Neural cell (in vitro differentiated cells): ENCODE measurements at regions not wholly inside any gene's neighbourhood (a gene's known extent, or its start where the extent isn't known, plus 50 kb on each side); places are given as distances from the start of the nearest gene placed in this dataset.

ENCODE experiments used
- H2AFZ ChIP-seq: fragments of 200-600, 300-800 bp; sonication (generic), shearing (Covaris generic); 2 replicates; pipeline ENCODE4 v1.6.0; 2014; ENCODE audit warnings: low read depth, mild to moderate bottlenecking, antibody characterized with exemption, low read length, moderate library complexity
- H3F3A ChIP-seq: fragments of 200-600 bp; shearing (Covaris generic); 2 replicates; pipeline ENCODE4 v1.6.1; 2016; ENCODE audit warnings: mild to moderate bottlenecking, moderate library complexity, mixed read lengths, antibody characterized with exemption, low read length; ENCODE audit not compliant: insufficient read depth, poor library complexity, severe bottlenecking
- H3K27ac ChIP-seq: fragments of 200-600, 300-800 bp; sonication (generic), shearing (Covaris generic); 2 replicates; pipeline ENCODE4 v1.5.1; 2014; ENCODE audit warnings: mild to moderate bottlenecking, low read length, moderate library complexity
- H3K27me3 ChIP-seq: fragments of 300-800, 200-600 bp; sonication (generic), shearing (Covaris generic); 2 replicates; pipeline ENCODE4 v1.6.0; 2014; ENCODE audit warnings: mild to moderate bottlenecking, low read depth, low read length, moderate library complexity; ENCODE audit not compliant: insufficient read depth
- H3K36me3 ChIP-seq: fragments of 300-800, 200-600 bp; sonication (generic), shearing (Covaris generic); 2 replicates; pipeline ENCODE4 v1.5.1; 2014; ENCODE audit warnings: mild to moderate bottlenecking, antibody characterized with exemption, low read length, moderate library complexity; ENCODE audit not compliant: insufficient read depth
- H3K4me2 ChIP-seq: fragments of 300-800, 200-600 bp; sonication (generic), shearing (Covaris generic); 2 replicates; pipeline ENCODE4 v1.6.0; 2014; ENCODE audit warnings: mild to moderate bottlenecking, low read length
- H3K4me3 ChIP-seq: fragments of 300-800, 200-600 bp; sonication (generic), shearing (Covaris generic); 2 replicates; pipeline ENCODE4 v1.5.1; 2014; ENCODE audit warnings: mild to moderate bottlenecking, low read length, moderate library complexity
- H3K79me2 ChIP-seq: fragments of 200-600 bp; shearing (Covaris generic); replicated peaks from 2 replicates; pipeline ENCODE4 v1.6.0; 2014; ENCODE audit warnings: mild to moderate bottlenecking, low read length, moderate library complexity; ENCODE audit not compliant: insufficient read depth
- H3K9ac ChIP-seq: fragments of 300-800, 200-600 bp; sonication (generic), shearing (Covaris generic); 2 replicates; pipeline ENCODE4 v1.6.1; 2016; ENCODE audit warnings: mild to moderate bottlenecking, low read length, mixed read lengths
- H3K9me2 ChIP-seq: fragments of 200-600 bp; shearing (Covaris generic); 2 replicates; pipeline ENCODE4 v1.6.1; 2016; ENCODE audit warnings: mild to moderate bottlenecking, low read length, mixed read lengths; ENCODE audit not compliant: insufficient read depth
- H3K9me3 ChIP-seq: fragments of 200-600, 300-800 bp; sonication (generic), shearing (Covaris generic); 2 replicates; pipeline ENCODE4 v1.6.1; 2016; ENCODE audit warnings: mild to moderate bottlenecking, mixed run types, low read length, moderate library complexity, mixed read lengths
- H4K20me1 ChIP-seq: fragments of 200-600 bp; shearing (Covaris generic); 2 replicates; pipeline ENCODE4 v1.6.1; 2016; ENCODE audit warnings: mild to moderate bottlenecking, mixed run types; ENCODE audit not compliant: insufficient read depth
- EP300 ChIP-seq: fragments of 450-650 bp; conservative IDR thresholded peaks from 2 replicates; pipeline ENCODE4 v1.6.1; 2014; ENCODE audit warnings: antibody characterized with exemption, mild to moderate bottlenecking, moderate library complexity; ENCODE audit not compliant: poor library complexity, severe bottlenecking
- EZH2 ChIP-seq: fragments of 200-600, 300-800 bp; shearing (Covaris generic), sonication (generic); IDR thresholded peaks from 2 replicates; pipeline ENCODE4 v1.6.1; 2014; ENCODE audit warnings: antibody characterized with exemption, low read length, borderline replicate concordance, mild to moderate bottlenecking; ENCODE audit not compliant: insufficient read depth, poor library complexity, severe bottlenecking
- MXI1 ChIP-seq: fragments of 450-650 bp; conservative IDR thresholded peaks from 2 replicates; pipeline ENCODE4 v1.6.1; 2014; ENCODE audit warnings: antibody characterized with exemption, mild to moderate bottlenecking; ENCODE audit not compliant: poor library complexity, severe bottlenecking
- POLR2AphosphoS5 ChIP-seq: IDR thresholded peaks from 2 replicates; pipeline ENCODE4 v1.6.1; 2012
- RAD21 ChIP-seq: fragments of 450-650 bp; conservative IDR thresholded peaks from 2 replicates; pipeline ENCODE4 v1.6.1; 2014; ENCODE audit warnings: antibody characterized with exemption, mild to moderate bottlenecking, moderate library complexity
- SMC3 ChIP-seq: fragments of 450-650 bp; conservative IDR thresholded peaks from 2 replicates; pipeline ENCODE4 v1.6.1; 2014; ENCODE audit warnings: antibody characterized with exemption, mild to moderate bottlenecking, moderate library complexity; ENCODE audit not compliant: poor library complexity
- TAF1 ChIP-seq: IDR thresholded peaks from 2 replicates; pipeline ENCODE4 v1.6.1; 2012; ENCODE audit warnings: low read depth
- TF ChIP-seq, protein P1 (sequence below): fragments of 450-650 bp; IDR thresholded peaks from 2 replicates; pipeline ENCODE4 v1.5.1; 2014; ENCODE audit warnings: antibody characterized with exemption, mild to moderate bottlenecking, moderate library complexity; ENCODE audit not compliant: poor library complexity, severe bottlenecking
- TF ChIP-seq, protein P2 (sequence below): IDR thresholded peaks from 2 replicates; pipeline ENCODE4 v1.6.1; 2012; ENCODE audit warnings: borderline replicate concordance

DNA sequence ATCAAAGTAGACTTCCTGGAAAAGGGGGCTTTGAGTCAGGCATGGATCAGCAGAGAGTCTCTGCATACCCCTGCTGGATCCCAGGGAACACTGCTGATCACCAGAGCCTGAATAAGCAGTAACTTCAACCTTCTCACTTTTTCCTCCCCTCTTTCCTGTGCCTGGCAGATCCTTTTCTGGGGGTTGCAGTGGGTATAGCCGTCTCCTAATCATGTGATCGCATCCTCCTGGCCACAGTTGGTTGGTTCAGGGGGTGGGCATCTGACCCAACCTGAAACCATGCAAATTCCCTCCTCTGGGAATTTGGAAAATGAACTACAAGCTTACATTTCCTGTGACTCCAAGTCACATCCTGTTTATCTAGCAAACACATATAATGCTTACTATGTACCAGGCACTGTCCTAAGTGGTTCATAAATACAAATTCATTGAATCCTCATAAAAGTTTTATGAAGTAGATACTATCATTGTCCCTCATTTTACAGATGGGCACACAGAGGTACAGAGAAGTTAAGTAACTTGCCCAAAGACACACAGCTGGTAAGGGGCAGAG lies 120.3 kb downstream of the AXIN2 start:
- Histone ChIP-seq H3K36me3 (no peaks in the 10 kb centered on the region), H3K27ac (no peak overlapping the region), H3F3A (no peaks in the 10 kb centered on the region), H3K79me2 (no peaks in the 10 kb centered on the region), H3K27me3 (no peaks in the 10 kb centered on the region), H2AFZ (no peak overlapping the region), H3K9ac (no peak overlapping the region), H3K9me2 (no peaks in the 10 kb centered on the region), H3K4me2 (no peak overlapping the region), H3K4me3 (no peak overlapping the region), H4K20me1 (no peaks in the 10 kb centered on the region), H3K9me3 (no peaks in the 10 kb centered on the region)
- TF ChIP-seq, protein P1, sequence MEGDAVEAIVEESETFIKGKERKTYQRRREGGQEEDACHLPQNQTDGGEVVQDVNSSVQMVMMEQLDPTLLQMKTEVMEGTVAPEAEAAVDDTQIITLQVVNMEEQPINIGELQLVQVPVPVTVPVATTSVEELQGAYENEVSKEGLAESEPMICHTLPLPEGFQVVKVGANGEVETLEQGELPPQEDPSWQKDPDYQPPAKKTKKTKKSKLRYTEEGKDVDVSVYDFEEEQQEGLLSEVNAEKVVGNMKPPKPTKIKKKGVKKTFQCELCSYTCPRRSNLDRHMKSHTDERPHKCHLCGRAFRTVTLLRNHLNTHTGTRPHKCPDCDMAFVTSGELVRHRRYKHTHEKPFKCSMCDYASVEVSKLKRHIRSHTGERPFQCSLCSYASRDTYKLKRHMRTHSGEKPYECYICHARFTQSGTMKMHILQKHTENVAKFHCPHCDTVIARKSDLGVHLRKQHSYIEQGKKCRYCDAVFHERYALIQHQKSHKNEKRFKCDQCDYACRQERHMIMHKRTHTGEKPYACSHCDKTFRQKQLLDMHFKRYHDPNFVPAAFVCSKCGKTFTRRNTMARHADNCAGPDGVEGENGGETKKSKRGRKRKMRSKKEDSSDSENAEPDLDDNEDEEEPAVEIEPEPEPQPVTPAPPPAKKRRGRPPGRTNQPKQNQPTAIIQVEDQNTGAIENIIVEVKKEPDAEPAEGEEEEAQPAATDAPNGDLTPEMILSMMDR = no peak
- no peak for TF ChIP-seq POLR2AphosphoS5
- no peak for TF ChIP-seq EZH2
- TF ChIP-seq, protein P2, sequence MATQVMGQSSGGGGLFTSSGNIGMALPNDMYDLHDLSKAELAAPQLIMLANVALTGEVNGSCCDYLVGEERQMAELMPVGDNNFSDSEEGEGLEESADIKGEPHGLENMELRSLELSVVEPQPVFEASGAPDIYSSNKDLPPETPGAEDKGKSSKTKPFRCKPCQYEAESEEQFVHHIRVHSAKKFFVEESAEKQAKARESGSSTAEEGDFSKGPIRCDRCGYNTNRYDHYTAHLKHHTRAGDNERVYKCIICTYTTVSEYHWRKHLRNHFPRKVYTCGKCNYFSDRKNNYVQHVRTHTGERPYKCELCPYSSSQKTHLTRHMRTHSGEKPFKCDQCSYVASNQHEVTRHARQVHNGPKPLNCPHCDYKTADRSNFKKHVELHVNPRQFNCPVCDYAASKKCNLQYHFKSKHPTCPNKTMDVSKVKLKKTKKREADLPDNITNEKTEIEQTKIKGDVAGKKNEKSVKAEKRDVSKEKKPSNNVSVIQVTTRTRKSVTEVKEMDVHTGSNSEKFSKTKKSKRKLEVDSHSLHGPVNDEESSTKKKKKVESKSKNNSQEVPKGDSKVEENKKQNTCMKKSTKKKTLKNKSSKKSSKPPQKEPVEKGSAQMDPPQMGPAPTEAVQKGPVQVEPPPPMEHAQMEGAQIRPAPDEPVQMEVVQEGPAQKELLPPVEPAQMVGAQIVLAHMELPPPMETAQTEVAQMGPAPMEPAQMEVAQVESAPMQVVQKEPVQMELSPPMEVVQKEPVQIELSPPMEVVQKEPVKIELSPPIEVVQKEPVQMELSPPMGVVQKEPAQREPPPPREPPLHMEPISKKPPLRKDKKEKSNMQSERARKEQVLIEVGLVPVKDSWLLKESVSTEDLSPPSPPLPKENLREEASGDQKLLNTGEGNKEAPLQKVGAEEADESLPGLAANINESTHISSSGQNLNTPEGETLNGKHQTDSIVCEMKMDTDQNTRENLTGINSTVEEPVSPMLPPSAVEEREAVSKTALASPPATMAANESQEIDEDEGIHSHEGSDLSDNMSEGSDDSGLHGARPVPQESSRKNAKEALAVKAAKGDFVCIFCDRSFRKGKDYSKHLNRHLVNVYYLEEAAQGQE = no peak
- TF ChIP-seq MXI1 = no peak
- TF ChIP-seq EP300 = no peak
- no peak for TF ChIP-seq SMC3
- no peak for TF ChIP-seq TAF1
- no peak for TF ChIP-seq RAD21

DNA sequence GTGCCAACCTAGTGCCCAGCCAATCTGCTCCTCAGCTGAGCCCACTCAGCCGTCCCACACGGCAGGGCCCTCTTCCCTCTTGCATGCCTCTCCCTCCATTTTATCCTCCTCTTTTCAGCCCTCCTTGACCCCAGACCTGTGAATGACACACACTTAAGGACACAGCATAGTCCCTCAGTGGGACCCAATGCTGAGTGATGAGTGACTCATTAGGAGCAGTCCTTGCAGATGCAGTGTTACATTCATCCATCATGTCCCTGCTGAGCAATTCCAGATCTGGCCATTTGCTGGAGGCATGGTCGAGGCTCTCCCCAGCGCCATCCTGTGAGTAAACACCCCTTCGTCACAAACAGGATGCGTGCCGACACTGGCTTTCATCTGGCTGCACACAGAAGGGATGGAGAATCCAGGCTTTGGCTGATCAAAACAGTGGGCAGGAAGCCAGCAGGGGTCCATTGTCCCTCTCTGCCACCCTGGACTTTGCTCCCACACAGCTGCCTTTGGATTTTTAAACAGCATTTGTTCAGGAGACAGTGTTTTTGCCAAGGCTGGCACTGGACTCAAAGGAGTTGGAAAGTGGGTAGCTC lies 122.6 kb downstream of the AXIN2 start:
- H3K79me2 ChIP-seq = no peaks in the 10 kb centered on the region
- no peaks in the 10 kb centered on the region for H3F3A ChIP-seq
- H3K9me3 ChIP-seq = no peaks in the 10 kb centered on the region
- H3K27ac ChIP-seq = no peak overlapping the region
- H3K9me2 ChIP-seq = no peaks in the 10 kb centered on the region
- H3K4me3 ChIP-seq = no peak overlapping the region
- no peaks in the 10 kb centered on the region for H4K20me1 ChIP-seq
- TF ChIP-seq POLR2AphosphoS5 (no peak), SMC3 (no peak), EP300 (no peak), EZH2 (no peak), MXI1 (no peak), RAD21 (no peak), TAF1 (no peak)
- TF ChIP-seq, protein P2 = no peak
- TF ChIP-seq, protein P1 = no peak
- no peaks in the 10 kb centered on the region for H3K36me3 ChIP-seq
- H3K27me3 ChIP-seq = no peaks in the 10 kb centered on the region
- no peak overlapping the region for H3K4me2 ChIP-seq
- no peak overlapping the region for H2AFZ ChIP-seq
- no peak overlapping the region for H3K9ac ChIP-seq
